AG04449 (cell line): ENCODE measurements at regions not wholly inside any gene's neighbourhood (a gene's known extent, or its start where the extent isn't known, plus 50 kb on each side); places are given as distances from the start of the nearest gene placed in this dataset.

Experiments used
- CTCF ChIA-PET: fragments of 350-600 bp; formaldehyde crosslinking; extraction: SDS; loops from one replicate; lab custom pipeline; 2021; ENCODE audit warnings: antibody characterized with exemption; lab: Yijun Ruan, JAX
- POLR2A ChIA-PET: fragments of 400-600, 350-600 bp; formaldehyde crosslinking; extraction: SDS; loops from one replicate; lab custom pipeline; 2020; ENCODE audit warnings: antibody characterized with exemption, inconsistent platforms; lab: Yijun Ruan, JAX
- DNase-seq: peaks from one replicate; pipeline ENCODE4 v3.0.0-alpha.2; 2010; ENCODE audit warnings: low read depth, low spot score
- H3K4me3 ChIP-seq: 2 replicates; pipeline ENCODE4 v1.5.1; 2011; ENCODE audit warnings: low read depth, mild to moderate bottlenecking, control low read depth, low read length
- CTCF ChIP-seq: IDR thresholded peaks from one replicate; pipeline ENCODE4 v1.5.1; 2011; ENCODE audit warnings: mild to moderate bottlenecking, moderate library complexity, low read length, control low read depth, inconsistent platforms; ENCODE audit not compliant: insufficient read depth; ENCODE audit errors: missing control alignments

GRCh38 chr17:34756637-34757021, 177.2 kb downstream of the TMEM132E start:
- no peak for DNase-seq
- TF ChIP-seq CTCF = no peak
- CTCF ChIA-PET = no interaction called here

GRCh38 chr17:34755981-34756636, 176.7 kb downstream of the TMEM132E start:
- POLR2A ChIA-PET = no interaction called here
- no peak overlapping the region for H3K4me3 ChIP-seq
- CTCF ChIA-PET = no interaction called here
- DNase-seq = no peak
- no peak for TF ChIP-seq CTCF

More at GRCh38 chr17:34756637-34757021, 177.2 kb downstream of the TMEM132E start:
- POLR2A ChIA-PET = no interaction called here
- H3K4me3 ChIP-seq = no peak overlapping the region

- TF ChIP-seq CTCF = no peak
- ChIA-PET POLR2A (no interaction called here), CTCF (no interaction called here)
- DNase-seq = no peak
- no peak overlapping the region for H3K4me3 ChIP-seq
These were observed 176.0 kb downstream of the TMEM132E start for GRCh38 chr17:34755371-34755770.

GRCh38 chr17:34750004-34750403, 170.6 kb downstream of the TMEM132E start:
- TF ChIP-seq CTCF = no peak
- no peak overlapping the region for H3K4me3 ChIP-seq
- POLR2A ChIA-PET = no interaction called here
- DNase-seq = no peak
- CTCF ChIA-PET = no interaction called here

- ChIA-PET POLR2A (no interaction called here), CTCF (no interaction called here)
- no peak for DNase-seq
- no peak for TF ChIP-seq CTCF
- no peak overlapping the region for H3K4me3 ChIP-seq
These were observed 162.6 kb downstream of the TMEM132E start for GRCh38 chr17:34741967-34742366.

- DNase-seq = no peak
- H3K4me3 ChIP-seq = no peak overlapping the region
- TF ChIP-seq CTCF = no peak
- ChIA-PET CTCF (no interaction called here), POLR2A (no interaction called here)
These were observed 161.5 kb downstream of the TMEM132E start for GRCh38 chr17:34740565-34741520.
